ENCODE measurements at regions not wholly inside any gene's neighbourhood (a gene's known extent, or its start where the extent isn't known, plus 50 kb on each side); places are given as distances from the start of the nearest gene placed in this dataset.

GRCh38 chrX:66328950-66329596 is 165.0 kb downstream of the HEPH start:
- TF ChIP-seq FOXM1 (IDR thresholded peaks at IDR 0.05; ENCODE audit: low read depth, low read length): no peak
- TF ChIP-seq CHD1 (IDR thresholded peaks at IDR 0.05; ENCODE audit: low read depth, low read length): no peak
- TF ChIP-seq CTCF (IDR thresholded peaks at IDR 0.05 in 2 of 3, conservative IDR thresholded peaks at IDR 0.05 in 1 of 3; ENCODE audit: control insufficient read depth in 2 of 3, extremely low read depth in 1 of 3, insufficient read depth in 1 of 3, low read depth in 3 of 3, low read length in 3 of 3): no peak
- no peak for TF ChIP-seq ZNF24 (IDR thresholded peaks at IDR 0.05)
- no peak for TF ChIP-seq YY1 (IDR thresholded peaks at IDR 0.05; ENCODE audit: low read depth, low read length)
- no peak for TF ChIP-seq ZNF274 (IDR thresholded peaks at IDR 0.05; ENCODE audit: insufficient read depth, insufficient read length)
- TF ChIP-seq EZH2 (IDR thresholded peaks at IDR 0.05; ENCODE audit: borderline replicate concordance, control insufficient read depth, low read depth, low read length): no peak
- no peak for TF ChIP-seq LARP7 (IDR thresholded peaks at IDR 0.05)
- TF ChIP-seq PML (IDR thresholded peaks at IDR 0.05; ENCODE audit: low read length): no peak

All from GM12878 (cell line).